ENCODE measurements at regions not wholly inside any gene's neighbourhood (a gene's known extent, or its start where the extent isn't known, plus 50 kb on each side); places are given as distances from the start of the nearest gene placed in this dataset.
"Not testable (repeated sequence)": the region's sequence is repeated elsewhere in the genome, so short reads cannot be mapped to it uniquely, and the experiment has no call there.

DNA sequence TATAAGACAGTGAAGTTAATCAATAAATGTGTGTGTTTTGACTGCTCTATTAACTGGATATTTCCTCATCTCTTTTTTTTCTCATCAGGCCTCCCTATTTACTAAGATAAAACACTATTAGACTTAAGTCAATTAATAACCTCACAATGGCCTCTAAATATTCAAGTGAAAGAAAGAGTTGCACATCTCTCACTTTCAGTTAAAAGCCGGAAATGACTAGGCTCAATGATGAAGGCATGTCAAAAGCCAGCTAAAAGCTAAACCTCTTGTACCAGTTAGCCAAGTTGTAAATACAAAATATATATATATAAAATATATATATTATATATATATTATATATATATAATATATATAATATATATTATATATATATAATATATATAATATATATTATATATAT lies 127.0 kb upstream of the MEOX2 start:
- DNase-seq (ENCODE audit: low read depth) = no peak

DNA sequence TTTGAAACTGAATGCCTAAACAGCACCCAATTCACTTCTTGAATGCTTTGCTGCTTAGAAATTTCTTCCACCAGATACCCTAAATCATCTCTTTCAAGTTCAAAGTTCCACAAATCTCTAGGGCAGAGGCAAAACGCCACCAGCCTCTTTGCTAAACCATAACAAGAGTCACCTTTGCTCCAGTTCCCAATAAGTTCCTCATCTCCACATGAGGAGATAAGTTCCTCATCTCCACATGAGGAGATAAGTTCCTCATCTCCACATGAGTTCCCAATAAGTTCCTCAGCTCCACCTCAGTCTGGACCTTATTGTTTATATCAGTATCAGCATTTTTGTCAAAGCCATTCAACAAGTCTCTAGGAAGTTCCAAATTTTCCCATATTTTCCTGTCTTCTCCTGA lies 123.9 kb upstream of the MEOX2 start:
- not testable (repeated sequence) for DNase-seq (ENCODE audit: low read depth)

DNA sequence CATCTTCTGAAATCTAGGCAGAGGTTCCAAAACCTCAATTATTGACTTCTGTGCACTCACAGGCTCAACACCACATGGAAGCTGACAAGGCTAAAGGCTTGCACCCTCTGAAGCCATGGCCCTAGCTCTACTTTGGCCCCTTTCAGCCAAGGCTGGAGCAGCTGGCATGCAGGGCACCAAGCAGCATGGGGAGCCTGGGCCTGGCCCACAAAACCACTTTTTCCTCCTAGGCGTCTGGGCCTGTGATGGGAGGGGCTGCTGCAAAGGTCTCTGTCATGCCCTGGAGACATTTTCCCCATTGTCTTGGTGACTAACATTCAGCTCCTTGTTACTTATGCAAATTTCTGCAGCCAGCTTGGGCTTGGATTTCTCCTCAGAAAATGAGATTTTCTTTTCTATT lies 123.5 kb upstream of the MEOX2 start:
- DNase-seq (ENCODE audit: low read depth) = not testable (repeated sequence)

DNA sequence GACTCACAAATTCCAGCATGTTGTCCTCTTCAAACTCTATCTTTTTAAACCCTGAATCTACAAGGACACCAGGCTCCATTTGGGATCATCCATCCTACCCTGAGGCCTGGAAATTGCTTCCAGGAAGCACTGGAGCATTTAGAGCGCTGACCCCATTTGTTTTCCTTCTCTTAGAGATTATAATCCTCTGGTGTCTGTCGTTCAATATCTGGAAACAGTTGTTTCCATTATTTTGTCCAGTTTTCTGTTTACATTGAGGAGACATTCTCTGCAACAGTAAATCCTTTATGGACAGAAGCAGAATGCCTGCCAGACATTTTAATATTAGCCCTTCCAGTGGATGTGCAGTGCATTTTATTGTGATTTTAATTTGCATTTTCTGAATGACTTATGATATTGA lies 119.4 kb upstream of the MEOX2 start:
- no peak for DNase-seq (ENCODE audit: low read depth)

DNA sequence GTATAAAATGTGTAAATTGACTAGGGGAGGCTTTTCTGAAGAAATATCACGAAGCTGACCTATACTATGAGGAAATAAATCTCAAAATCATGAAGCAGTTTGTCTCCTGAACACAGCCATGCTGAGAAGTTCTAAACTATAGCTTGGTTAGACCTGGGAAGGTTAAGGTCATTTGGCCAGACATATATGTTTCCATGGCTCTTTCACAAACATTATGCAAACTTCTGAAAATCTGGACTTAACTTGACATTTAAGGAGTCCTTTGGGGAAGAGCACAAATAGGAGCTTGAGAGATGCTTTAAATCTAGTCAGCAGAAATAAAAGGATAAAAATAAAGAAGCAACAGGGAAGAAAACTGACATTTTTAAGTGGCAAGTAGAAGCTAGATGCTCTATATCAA lies 115.9 kb upstream of the MEOX2 start:
- no peak for DNase-seq (ENCODE audit: low read depth)

DNA sequence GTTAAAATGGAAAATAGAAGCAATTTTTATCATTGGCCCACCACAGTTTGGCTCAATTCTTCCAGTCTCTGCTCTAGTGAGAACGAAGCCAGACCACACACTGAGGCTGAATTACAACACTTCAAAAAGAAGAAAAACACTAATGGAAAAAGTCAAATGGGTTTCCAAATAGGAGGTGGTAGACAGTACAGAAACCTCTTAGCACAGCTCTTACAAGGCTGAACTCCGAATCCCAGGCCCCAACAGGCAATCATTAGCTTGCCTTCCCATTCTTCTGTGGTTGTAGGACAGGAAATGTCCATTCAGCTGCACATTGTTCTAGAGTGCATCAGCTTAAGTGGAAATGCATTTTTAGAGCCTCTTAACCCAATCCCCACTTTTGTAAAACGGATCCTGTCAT lies 115.1 kb upstream of the MEOX2 start:
- no peak for DNase-seq (ENCODE audit: low read depth)

DNA sequence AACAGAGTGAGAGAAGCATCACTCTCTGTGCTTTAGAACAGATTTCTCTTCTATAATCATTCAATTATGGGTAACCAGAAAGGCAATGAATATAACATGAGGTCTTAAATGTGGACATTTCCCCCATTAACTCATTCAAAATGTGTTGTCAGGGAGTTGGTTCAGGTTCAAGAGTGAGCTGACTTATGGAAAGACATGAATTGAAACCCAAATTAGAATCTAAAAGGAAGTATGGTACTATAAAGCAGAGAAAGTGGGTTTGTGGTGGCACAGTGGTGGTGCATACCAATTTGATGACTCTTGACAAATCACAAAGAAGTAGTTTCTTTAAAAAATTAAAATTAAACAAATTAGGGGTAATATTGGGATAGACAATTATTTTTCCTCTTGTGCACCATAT lies 114.6 kb upstream of the MEOX2 start:
- DNase-seq (ENCODE audit: low read depth) = no peak

DNA sequence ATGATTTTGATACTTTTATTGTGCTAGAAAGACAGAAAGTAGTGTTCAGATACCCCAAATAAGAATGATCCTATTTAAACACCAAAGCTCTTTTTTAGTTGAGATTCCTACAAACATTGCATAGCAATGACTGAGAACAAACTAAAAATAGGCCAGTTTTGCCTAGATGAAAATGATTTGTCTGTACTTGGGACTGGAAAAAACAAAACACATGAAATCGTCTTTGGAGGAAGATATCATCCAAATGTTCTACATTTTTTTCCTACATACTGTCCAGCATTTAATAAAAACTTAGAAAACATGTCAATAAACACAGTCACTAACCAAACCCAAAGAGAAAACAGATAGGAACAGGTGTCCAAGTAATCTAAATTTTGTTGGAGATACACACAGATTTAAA lies 111.6 kb upstream of the MEOX2 start:
- DNase-seq (ENCODE audit: low read depth) = no peak

DNA sequence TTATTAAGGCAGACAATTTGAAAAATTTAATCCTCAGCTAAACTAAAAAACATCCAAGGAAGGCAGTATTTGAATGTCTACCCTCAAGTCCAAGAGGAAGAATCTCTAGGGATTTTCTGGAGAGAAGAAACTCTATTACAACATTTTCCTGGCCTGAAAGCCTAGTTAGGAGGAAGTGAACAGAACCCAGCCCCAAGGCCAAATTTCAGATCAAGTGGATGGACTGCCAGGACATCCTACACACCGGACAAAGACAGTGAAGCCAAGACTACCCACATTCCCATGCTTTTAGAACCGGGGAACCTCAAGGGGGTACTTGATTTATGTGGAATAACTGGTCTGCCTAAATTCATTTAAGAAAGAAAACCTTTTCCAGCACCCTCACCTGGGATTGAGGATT lies 108.9 kb upstream of the MEOX2 start:
- no peak for DNase-seq (ENCODE audit: low read depth)

DNA sequence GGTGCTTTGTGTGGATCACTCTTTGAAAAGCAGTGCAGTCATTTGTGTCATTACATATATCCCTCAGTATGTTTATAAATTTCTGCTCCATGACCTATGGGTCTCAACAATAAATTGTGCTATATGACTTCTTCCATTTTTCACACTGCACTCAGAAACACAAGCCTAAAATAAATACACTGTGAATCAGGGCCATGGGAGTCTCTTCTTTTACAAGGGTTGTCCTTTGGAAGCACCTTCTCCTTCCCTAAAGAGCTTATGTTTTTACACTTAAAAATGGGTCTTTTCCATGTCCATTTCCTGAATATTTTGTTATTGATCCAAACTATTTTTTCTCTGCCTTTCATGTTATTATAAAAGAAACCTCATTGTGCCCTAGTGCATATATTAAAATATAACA lies 108.3 kb upstream of the MEOX2 start:
- DNase-seq (ENCODE audit: low read depth) = no peak

DNA sequence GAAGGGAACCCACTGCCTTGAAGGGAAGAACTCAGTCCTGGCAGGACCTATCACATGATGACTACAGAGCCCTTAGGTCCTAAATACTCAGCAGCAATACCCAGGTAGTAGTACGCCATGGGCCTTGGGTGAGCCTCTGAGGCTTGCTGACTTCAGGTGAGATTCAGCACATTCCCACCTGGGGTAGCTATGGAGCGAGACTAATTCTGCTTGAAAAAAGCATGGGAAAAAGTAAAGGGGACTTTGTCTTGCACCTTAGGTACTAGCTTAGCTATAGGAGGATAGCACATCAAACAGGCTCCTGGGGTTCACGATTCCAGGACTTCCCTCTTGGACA lies 98.2 kb upstream of the MEOX2 start:
- DNase-seq (ENCODE audit: low read depth) = no peak

DNA sequence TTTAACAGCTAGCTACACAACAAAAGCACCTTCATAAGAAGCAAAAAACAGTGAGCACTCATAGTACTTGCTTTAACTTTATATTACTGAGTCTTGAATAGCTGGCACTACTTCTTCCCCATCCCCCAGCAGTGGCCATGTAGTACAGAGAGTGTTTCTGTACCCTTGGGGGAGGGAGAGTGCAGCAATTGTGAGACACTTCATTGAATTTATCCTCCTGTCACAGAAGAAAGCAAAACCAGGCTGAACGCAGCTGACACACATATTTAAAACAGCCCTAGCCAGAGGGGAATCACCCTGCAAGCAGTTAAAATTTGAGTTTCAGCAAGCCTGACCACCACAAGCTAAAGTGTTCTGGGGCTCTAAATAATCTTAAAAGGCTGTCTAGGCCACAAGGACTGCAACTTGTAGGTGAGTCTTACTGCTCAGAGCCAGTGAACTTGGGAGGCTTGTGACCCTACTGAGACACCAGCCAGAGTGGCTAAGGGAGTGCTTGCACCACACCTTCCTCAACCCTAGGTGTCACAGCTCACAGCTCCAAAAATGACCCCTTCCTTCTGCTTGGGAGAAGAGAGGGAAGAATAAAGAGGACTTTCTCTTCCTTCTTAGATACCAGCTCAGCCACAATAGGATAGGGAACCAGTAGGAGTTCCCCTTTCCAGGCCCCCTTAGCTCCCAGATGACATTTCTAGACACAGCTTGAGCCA lies 97.7 kb upstream of the MEOX2 start:
- no peak for DNase-seq (ENCODE audit: low read depth)

DNA sequence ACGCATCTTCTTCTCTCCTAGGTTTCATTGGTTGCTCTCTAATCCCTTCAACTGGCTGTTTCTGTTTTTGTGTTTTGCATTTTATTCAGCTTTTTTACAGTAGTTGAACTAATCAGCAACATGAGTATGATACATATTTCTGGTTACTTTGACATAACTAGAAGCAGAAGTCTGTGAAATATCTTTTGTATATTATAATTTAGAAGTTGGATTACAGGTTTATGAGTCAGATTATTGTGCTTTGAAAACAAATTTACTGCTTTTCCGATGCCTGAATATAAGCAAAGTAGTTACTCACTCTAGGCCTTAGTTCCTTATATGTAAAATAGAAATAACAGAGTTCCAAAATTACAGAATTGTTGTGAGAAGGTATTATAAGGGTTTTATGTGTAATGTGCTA lies 96.2 kb upstream of the MEOX2 start:
- DNase-seq (ENCODE audit: low read depth) = no peak

DNA sequence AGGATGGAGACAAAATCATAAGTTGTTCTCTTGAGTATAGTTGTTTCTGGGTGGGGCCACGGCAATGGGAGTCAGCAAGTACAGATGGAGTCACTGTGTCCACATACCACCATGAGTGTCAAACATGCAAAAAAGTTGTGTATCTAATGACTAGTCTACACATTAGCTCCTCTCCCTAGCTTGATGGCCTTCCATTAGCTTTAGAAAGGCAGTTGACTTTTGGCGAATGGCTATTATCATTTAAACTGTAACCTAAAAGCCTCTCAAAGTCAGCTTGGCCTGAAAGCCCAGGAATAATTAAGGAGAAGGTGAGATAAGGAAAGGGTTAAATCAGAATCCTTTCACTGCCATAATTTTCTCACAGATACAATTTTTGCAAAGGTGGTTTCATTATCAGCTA lies 95.5 kb upstream of the MEOX2 start:
- no peak for DNase-seq (ENCODE audit: low read depth)

DNA sequence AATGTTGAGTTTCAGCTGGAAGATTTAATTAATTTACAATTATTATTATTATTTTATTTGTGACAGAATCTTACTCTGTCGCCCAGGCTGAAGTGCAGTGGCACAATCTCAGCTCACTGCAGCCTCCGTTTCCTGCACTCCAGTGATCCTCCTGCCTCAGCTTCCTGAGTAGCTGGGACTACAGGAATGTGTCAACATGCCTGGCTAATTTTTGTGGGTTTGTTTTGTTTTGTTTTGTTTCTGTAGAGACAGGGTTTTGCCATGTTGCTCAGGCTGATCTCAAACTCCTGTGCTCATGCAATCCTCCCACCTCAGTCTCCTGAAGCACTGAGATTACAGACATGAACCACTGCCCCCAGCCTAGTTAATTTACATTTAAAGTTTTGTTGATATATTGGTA lies 93.8 kb upstream of the MEOX2 start:
- DNase-seq (ENCODE audit: low read depth) = no peak

DNA sequence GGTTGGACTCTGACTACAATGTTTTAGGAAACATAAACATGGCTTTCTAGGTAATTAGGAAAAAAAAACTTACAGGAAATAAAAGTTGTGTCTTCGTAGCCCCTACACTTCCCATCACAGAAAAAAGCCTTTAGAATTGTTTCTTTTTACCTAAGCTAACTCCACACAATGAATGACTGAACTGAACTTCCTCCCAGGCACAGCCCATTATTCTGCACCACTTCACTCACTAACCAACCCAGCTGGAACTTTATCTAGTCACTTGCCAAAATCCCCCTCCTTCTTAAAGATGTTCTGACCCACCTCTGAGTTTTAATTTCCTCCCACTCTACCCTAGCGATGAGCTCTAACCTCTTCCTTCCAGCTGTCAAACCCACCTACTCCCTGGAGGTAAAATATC lies 91.7 kb upstream of the MEOX2 start:
- no peak for DNase-seq (ENCODE audit: low read depth)

DNA sequence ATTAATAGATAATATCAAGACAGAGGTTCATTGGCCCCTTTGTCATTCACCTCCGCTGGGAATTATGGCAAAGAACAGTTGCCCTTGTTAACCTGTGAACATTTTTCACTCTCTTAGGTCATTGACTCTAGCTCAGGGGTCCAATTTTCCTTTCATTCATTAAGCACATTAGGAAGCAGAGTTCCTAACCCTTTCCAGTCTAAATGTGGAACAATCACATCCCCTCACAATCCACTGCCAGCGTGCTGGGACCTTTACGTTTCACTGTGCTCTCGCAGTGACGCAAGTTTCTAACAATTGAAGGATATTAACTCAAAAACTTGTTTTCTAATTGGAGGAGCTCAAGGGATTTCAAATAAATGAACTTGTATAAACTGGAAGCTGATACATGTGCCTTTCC lies 79.3 kb upstream of the MEOX2 start:
- DNase-seq (ENCODE audit: low read depth) = no peak

DNA sequence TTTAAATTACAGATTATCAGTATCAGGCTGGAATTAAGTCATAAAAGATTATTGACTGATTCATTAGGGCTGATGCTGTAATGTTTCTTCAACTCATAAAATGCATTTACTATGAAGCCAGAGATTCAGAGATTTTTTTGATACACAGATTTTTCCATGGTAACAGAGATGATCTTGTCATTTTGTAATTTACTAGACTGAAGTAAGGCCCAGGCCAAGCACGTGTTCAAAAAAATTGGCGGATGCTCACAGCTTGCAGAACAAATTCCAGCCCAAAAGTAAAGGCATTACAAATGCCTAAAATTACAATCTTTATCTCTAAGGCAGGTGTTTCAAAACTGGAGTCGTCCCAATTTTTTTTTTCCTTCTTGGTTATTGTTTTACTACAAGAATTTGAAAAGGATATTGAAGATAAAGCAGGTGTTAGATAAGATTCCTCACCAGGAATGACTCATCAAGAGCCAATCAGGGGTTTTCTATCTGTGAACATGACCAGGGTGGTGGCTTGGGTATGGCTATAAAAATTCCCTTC lies 78.4 kb upstream of the MEOX2 start:
- no peak for DNase-seq (ENCODE audit: low read depth)

DNA sequence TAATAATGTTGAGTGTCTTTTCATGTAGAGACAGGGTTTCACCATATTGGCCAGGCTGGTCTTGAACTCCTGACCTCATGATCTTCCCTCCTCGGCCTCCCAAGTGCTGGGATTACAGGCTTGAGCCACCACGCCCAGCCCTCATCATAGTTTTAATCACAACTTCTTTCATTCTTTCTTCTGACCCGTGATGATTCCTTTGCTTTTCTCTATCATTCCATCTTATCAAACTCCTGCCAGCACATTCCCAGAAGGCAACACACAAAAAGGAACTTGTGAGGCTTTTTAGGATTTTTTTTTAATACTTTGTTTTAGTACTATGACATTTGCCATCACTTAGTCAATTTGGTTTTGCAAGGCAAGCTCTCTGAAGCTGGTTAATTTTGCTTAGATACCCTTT lies 77.5 kb upstream of the MEOX2 start:
- DNase-seq (ENCODE audit: low read depth) = no peak

DNA sequence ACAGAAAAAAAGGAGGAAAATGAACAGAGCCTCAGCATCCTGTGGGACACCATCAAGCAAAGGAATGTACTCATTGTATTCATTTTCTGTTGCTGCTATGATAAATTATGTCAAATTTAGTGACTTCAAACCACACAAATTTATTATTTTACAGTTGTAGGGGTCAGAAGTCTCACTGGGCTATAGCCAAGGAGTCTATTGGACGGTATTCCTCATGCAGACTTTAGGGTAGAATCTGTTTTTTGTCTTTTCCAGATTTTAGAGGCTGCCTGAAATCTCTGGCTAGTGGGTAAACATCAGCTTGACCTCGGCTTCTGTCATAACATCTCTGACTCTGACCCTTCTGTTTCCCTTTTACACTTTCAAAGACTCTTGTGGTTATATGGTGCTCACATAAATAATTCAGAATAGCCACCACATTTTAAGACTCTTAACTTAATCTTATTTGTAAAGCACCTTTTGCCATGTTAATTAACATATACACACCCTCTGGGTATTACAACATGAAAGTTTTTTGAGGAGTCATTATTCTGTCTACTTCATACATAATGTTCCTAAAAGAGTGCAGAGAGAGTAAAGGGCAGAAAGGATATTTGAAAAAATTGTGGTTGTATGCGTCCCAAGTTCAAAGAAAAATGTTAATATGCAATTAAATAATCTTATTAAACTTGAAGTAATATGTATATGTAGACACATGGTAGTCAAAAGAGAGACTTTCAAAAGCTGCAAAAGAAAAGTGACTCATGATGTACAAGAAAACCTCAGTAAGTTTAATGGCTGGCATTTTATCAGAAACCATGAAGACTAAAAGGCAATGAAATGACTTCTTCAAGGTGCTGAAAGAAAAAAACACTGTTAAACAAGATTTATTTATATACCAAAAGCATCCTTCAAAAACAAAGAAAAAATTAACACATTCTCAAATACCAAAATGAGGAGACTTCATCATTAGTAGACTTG lies 70.8 kb upstream of the MEOX2 start:
- no peak for DNase-seq (ENCODE audit: low read depth)

DNA sequence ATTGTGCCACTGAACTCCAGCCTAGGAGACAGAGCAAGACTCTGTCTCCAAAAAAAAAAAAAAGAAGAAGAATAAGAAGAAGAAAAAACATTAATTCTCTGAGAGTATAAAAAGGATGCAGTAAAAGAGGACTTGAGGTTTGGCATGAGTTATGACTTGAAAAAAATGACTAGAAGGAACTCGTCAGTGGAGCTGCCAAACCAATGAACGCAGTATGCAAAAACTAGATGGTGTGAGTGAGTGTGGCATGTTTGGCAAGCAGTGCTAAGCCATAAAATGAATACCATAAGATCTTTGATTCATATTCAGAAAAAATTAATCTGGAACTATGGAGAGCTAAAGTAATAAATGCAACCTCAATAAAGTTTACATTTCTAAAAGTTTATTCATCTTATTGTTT lies 68.6 kb upstream of the MEOX2 start:
- no peak for DNase-seq (ENCODE audit: low read depth)

DNA sequence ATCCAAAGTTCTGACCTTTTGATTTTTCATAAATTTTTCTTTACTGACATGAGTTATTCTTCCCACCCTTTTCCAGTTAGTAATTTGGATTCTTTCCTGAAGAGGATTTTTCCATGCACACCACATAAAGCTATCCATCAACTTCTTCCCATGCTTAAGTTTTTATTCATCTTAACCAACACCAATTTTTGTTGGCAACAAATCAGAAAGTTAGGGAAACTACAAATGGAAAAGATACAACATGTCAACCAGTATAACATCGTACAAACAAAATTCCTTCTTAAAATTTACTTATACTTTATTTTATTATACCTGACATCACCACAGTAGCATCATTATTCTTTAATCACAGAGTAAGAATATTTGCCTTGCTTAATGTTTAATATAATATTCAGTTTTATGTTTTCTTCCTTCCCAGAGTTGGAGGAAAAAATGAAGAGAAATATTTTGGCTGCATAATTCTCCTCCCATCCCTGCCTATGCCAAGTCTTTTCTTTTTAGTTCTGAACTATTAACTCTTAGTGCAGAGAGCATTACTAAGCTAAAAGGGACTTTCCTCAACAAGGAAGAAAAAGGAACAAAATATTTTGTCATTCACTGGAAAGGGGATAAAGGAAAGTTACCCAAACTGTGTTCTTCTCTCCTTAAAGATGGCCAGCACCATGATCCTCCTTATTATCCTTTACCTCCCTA lies 67.5 kb upstream of the MEOX2 start:
- DNase-seq (ENCODE audit: low read depth) = no peak

DNA sequence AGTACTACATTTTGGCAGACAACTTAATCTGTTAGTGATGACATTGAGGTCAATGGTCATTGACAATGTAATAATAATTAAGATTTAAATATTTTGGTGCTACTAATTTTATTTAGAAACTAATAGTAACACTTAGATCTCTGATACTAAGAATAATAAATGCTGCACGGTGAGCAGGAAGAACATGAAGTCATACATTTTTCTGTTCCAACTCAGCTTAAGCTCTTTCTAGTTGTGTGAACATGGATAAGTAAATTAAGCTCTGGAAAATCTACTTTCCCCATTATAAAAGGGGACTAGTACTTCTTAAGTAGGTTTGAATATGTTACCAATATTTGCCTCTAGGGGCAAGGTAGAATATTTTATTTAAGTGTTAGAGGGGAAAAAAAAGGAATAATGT lies 65.9 kb upstream of the MEOX2 start:
- no peak for DNase-seq (ENCODE audit: low read depth)
